DOHH2 (cell line): ENCODE measurements at regions not wholly inside any gene's neighbourhood (a gene's known extent, or its start where the extent isn't known, plus 50 kb on each side); places are given as distances from the start of the nearest gene placed in this dataset.

Experiments
- EZH2phosphoT487 ChIP-seq: fragments of 200-600 bp; sonication (generic); IDR thresholded peaks from 2 replicates; pipeline ENCODE4 v1.6.1; 2017; ENCODE audit warnings: borderline replicate concordance, mild to moderate bottlenecking, antibody characterized with exemption, low read length, moderate library complexity, mixed read lengths
- TF ChIP-seq, protein P1 (sequence below): fragments of 200-600 bp; sonication (generic); IDR thresholded peaks from one replicate; pipeline ENCODE4 v1.5.1; 2014; ENCODE audit warnings: antibody characterized with exemption, mild to moderate bottlenecking, low read depth, low read length; ENCODE audit not compliant: poor library complexity, severe bottlenecking

DNA sequence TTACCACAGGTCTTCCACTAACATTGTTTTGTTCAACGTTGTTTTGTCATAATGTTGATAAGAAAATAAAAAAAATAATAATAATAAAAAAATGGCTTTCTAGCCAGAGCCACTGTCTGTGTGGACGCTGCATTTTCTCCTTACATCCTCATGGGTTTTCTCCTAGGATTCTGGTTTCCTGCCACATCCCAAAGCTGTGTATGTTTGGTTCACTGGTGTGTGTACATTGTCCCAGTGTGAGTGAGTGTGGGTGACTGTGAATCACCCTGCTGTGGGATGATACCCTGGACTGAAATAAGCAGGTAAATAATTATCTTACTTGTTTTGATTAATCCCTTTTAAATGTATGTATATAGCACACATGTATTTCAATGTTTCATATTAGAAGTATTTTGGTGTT lies 2154.4 kb upstream of the AGA start:
- TF ChIP-seq, protein P1, sequence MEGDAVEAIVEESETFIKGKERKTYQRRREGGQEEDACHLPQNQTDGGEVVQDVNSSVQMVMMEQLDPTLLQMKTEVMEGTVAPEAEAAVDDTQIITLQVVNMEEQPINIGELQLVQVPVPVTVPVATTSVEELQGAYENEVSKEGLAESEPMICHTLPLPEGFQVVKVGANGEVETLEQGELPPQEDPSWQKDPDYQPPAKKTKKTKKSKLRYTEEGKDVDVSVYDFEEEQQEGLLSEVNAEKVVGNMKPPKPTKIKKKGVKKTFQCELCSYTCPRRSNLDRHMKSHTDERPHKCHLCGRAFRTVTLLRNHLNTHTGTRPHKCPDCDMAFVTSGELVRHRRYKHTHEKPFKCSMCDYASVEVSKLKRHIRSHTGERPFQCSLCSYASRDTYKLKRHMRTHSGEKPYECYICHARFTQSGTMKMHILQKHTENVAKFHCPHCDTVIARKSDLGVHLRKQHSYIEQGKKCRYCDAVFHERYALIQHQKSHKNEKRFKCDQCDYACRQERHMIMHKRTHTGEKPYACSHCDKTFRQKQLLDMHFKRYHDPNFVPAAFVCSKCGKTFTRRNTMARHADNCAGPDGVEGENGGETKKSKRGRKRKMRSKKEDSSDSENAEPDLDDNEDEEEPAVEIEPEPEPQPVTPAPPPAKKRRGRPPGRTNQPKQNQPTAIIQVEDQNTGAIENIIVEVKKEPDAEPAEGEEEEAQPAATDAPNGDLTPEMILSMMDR: no peak
- no peak for TF ChIP-seq EZH2phosphoT487
